GM21528 (cell line): ENCODE measurements at regions not wholly inside any gene's neighbourhood (a gene's known extent, or its start where the extent isn't known, plus 50 kb on each side); places are given as distances from the start of the nearest gene placed in this dataset.

Experiments used
- ATAC-seq: cut with Tn5 transposase; IDR thresholded peaks from one replicate; pipeline ENCODE4 v1.9.1; 2021; ENCODE audit warnings: mild to moderate bottlenecking, moderate library complexity; ENCODE audit not compliant: unreplicated experiment, low FRiP score

DNA sequence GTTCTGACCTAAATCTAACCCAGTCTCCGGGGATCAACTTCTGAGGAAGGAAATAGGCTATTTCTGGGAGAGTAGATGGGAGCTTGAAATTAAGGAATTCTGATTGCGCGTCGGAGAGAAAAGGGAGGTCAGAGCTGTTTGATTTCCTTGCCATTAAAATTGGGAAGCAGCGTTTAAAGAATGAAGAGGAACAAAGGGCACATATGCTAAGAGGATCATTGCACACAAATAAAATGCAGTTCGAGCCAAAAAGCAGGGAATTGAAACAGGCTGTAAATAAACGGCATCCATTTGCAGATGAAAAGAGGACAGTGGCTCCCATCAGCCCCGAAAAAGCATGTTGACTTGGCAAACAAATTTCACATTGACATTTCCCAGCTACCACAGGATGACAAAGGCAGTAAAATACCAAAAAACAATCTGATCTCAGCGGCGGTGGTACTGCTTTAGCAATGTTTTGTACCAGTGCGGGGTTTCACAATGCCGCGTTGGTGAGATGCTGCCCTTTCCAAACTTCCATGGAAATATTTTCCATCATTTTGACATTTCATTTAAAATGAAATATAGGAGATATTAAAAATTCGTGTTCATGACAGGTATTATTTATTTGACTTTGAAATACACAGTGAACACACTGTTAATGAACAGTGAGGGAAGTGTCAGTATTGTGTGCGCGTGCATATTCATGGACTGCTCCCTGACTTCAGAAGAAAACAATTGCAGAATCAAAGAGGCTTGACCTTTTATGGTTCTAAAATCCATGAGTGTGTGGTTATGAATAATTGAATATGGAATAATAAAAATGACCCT is 108.8 kb downstream of the SQOR start:
- ATAC-seq = no peak

DNA sequence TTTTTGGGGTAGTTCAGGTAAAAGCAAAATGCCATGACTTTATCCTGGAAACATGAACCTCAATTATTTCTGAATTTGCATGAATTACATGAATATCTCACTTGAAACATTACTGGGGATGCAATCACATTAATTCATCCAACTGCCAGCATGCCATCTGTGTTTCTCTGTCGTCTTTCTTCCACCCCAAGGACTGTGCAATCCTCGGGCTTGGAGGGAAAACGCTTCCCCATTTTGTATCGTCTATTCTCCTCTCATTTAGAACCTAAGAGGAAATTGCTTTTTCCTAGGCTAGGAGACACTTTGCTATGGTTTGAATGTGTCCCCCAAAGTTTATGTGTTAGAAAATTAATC is 109.4 kb downstream of the SQOR start:
- no peak for ATAC-seq

DNA sequence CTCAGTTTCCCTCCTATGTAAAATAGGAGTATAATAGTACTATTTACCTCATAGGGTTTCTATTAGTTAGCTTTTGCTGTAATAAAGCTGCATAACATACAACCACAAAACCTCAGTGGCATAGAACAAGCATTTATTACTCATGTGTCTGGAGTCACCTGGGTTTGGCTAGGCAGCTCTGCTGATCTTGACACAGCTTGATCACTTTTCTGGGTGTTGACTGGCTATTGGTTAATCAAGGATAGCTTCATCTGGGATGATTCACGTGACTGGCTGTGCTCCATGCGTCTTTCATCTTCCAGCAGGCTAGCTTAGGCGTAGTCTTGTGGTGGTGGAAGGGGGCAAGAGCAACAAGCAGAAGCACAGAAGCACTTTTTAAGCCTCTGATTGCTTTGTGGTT is 112.6 kb downstream of the SQOR start:
- ATAC-seq = no peak

DNA sequence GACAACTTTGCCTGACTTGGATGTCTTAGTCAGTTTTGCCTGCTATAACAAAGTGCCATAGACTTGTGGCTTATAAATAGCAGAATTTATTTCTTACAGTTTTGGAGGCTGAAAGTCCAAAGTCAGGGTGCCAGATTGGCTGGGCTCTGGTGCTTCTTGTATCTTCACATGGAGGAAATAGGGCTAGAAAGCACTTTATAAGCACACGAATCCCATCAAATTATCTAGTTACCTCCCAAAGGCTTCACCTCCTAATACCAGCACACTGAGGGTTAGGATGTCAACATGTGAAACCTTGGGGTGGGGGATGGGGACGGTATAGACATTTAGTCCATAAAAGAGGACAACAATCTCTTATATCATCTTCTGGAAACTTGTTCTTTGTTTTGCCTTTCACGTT is 116.8 kb downstream of the SQOR start:
- no peak for ATAC-seq

DNA sequence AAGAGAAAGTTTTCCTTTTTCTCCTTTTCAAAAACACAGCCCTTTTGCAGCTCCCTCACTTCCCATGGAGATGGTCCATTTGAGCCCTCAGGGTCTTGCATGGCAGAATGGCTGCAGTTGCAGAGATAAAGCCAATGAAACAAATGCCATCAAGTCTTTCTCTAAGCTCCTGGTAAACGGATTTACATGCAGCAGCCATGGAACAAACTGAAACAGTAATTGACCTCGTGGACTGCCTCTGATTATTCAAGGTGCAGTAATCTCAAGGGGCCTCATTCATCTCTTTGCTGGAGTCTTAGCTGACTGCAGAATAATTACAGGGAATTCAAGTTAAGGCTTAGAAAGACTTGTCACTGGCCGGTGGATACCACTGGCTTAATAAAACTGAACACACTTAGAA is 125.1 kb downstream of the SQOR start:
- ATAC-seq = no peak

DNA sequence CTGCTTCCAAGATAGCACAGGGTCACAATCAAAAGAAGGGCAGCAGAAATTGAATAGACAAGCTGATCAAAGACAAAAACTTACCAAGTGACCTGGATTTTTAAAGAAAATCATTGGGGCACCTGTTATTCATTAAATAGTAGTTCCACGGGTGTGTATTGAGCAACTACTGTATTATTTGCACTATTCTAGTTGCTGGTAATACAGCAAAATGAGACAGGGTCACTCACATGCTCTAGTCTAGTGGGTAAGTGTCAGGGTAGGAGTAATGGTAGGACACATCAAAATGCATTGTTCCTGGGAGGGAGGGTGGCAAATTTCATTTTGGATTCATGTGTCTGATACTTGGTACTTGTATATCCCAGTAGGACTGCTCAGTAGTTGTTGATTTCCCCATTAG is 127.9 kb downstream of the SQOR start:
- no peak for ATAC-seq

DNA sequence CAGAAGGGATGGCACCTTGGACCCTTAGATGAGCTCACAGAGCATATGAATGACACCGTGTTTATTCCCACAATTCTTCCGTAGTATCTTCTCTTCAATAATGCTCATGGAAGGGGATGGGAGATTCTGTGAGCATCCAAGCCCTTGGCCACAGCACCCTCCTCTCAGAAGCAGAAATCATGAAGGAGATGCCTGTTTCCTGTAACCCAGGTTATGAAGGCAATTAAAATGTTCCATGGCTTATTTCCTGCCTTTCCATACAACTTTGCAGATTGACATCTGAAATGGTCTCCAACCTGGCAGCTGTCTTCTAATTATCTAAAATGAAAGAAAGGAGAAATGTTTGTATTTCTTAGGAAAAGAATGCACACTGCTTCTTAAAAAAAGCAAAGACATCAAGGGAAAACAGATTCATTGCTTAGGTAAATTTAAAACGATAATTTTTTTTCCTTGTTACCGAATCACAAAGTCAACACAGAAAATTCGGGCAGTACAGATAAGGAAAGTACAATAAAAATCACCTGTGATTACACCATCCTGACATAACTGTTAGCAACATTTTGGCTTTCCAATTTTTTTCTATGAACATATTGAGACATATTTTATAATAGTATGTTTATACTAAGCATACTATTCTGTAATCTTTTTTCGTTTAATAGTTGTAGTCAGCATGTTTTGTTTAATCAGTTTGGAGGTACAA is 128.5 kb downstream of the SQOR start:
- ATAC-seq = no peak

DNA sequence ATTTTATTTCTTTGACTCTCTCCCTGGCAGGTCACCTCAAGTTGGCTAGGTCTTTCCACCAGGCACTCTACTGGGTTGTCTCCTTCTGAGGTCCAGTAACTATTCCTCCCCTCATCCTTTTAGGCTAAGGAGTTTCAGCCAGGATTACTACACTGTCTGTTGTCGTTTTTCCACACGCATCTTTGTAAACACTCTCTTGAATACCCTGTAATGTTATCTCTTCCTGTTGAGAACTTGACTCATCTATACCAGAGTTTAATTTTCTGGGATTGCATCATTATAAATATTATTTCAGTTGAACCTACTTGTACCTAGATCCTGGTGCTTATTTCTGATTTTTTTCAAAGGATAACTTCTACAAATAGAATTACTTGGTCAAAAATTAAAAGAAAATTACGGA is 138.3 kb downstream of the SQOR start:
- no peak for ATAC-seq

DNA sequence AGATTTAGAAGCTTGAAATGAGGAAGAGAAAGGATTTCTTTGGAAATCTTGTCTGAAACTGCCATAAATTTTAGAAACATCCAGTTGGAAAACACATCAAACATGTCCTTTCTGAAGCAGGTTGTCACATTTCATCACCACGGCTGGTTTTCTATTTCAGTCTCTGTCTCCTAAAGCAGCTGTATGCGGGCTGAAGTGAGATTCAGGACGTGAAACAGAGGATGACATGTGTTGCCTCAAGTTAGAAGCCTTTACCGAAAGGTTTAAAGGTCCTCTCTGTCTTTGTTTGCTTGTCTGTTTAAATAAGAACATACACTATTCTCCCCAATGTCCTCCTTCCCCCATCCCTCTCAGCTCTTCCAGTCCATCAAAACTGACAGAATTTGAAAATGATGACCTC is 141.9 kb downstream of the SQOR start:
- no peak for ATAC-seq

DNA sequence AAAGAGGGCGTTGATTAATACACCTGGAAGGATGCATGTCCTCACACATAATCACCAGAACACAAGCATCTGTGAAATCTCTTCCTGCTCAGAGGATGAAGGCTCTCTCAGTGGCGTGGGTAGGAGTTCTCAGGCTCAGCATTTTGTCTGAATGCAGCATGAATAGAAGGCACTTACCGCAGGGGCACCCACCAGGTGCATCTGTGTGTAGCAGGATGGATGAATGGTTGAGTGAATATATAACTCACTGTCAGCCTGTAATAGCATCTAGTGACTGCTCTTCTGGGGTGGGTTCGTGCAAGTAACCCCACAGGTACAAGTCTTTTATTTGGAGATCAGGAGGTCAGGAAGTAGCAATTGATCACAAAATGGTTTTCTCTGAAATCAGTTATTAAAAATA is 143.0 kb downstream of the SQOR start:
- ATAC-seq = no peak

DNA sequence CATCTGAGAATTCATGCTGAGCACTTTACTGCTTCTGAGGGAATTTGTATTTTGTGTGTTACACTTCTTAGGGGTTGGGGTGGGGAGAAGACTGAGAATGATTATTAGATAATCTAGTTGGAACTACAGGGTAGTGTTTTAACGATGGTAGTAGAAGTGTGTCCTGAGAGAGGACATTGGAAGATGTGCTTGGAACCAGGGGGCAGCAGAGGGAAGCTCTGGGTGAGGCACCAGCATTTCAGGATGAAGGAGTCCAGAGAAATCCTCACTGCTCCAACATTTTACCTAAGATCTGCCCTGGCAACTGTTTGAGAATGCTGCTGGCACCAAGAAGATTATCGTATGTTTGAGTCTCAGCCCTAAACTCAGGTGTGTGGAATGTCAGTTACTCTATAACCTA is 145.5 kb downstream of the SQOR start:
- no peak for ATAC-seq

DNA sequence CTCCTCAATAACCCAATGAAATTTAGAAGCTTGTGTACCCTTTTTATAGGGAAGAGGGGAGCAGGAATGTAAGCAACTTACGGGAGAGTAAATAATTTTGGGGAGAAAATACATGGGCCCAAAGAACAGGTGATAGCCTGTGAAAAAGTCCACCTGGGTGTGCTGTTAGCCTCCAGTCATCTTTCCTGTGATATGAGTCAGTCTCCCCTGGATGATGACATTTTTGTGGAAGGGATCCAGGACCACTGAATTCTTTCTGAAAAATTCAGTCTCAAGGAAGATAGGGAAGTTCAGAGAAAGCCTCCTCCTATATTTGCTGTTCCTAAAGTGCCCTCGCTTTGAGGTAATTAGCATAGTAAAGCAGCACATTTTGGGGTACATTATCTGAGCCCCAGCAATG is 149.8 kb downstream of the SQOR start:
- ATAC-seq = no peak

DNA sequence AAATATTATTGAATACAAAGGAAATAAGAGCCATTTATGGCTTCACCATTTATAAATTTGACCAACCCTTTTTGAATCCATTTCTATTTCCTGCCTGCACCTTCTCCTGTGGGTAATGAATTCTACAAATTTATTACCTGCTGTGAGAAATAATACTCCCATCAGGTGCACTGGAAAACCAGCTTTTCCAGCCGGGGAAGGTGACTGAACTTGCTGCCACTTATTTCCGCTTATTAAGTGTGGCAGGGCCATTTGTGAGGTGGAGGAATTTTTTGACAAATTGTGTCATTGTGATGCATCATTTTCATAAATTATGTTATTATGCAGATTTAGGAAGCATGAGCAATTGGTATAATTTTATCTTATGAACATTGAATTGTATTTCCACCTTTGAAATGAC is 151.1 kb downstream of the SQOR start:
- no peak for ATAC-seq

DNA sequence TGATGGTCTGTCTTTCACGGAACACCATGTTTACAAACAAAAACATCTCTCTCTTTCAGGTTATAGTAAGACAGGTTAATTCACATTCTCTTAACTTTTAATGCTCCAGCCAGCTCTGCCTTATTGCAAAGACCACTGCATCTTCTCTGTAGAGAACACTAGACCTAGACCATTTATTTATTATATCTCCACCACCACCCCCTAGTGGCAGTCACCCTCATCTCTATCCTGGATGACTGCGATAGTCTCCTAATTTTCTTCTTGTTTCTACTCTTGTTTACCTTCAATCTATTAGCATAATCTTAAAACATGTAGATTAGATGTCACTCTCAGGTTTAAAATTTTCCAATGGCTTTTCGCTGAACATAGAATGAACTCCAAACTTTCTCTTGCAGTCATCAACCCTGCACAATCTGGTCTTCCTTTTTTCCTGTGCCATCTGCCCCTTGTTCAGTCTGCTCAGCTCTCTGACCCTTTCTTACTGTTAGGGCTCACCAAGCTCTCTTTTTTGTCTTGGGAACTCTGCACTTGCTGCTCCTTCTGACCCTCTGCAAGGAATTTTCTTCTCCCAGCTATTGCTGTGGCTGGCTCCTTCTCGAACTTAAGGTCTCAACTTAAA is 155.6 kb downstream of the SQOR start:
- ATAC-seq = no peak

DNA sequence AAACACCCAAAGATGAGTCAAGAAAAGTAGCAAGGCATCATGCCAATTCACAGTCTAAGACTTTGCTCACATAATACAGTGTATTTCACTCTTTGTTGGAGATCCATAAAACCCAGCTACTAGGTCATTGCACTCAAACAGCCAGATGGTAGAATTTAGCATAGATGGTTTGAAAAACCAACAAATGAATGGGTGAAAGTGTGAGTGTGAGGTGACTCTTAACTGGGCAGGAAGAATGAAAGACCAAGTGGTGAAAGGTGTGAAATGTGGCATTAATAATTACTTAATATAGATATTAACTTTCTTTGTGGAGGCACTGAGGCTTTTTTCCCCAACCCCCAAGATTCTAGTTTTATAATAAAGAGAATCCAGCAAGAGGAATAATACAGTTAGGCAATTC is 159.5 kb downstream of the SQOR start:
- ATAC-seq = no peak

DNA sequence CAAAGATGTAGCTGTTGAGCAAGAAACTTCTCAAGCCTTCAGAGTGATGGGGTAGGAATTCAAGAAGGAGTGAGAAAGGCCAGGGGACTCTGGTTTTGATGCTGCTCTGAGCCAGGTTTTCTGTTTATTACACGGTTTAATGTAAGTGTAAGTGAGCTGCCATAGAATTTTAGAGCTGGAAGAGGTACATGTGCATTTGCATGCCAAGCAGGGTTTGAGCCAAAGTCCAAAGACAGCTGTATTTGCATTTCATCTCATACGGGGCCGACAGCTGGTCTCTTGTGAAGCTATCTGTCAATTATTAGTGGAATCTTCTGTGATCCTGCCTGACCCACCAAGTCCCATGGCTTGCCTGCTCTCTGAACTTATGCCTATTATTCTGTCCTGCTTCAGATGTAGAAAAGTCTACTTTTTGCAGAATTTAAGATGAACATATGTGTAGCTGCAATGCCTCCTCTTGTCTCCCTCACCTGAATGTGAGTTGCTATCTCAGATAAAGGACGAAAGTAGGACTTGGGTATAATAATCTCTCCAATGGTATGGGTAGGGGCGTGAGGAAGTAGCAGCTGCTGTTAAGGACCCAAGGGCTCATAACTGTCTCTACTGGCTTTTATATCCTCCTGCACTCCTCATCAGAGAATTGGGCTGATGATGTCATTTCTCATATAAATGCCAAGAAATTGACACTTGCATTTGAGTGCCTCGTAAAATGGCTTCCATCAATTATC is 160.0 kb downstream of the SQOR start:
- ATAC-seq = no peak

DNA sequence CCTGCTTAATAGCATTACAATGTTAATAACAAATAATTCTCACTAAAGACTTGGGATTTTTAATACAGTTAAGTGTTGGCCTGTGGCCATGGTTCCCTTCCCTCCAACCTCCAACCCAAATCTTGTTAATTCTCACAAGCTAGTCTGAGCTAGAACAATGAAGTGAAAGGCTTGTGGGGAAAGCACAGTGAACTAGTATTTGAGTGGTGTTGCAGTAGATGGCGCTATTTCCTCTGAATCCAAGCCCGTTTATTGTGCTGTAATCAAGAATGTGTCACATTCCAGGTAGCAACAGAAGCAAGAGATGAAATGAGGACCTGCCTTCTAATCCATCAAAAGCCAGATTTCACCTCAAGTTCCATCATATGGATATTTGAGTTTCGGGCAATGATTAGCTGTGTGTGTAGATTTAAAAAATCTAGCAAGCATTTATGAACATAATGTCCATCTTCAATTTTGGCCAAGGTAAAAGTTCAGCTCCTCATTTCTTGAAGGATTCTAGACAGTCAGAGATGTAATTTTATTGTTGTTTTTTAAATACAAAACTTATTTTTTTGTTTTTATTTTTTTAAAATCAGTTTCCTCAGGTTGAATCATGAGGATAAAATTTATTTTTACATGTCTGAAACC is 160.7 kb downstream of the SQOR start:
- no peak for ATAC-seq

DNA sequence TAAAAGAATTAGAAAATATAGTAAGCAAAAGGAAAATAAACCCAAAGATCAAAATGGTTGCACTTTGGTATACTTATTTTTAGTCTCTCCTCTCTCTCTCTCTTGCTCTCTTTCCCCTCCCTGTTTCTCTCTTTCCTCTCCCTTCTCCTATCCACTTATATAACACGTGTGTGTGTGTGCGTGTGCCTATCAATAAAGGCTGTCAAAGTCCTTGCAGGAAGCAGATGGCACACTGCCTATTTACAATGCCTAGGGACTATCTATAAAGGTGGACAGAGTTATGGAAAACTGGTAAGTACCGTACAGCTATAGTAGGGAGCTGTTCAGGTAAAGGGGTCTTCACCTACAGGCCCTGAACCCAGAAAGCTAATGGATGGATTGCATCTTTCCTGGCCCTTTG is 161.6 kb downstream of the SQOR start:
- no peak for ATAC-seq

DNA sequence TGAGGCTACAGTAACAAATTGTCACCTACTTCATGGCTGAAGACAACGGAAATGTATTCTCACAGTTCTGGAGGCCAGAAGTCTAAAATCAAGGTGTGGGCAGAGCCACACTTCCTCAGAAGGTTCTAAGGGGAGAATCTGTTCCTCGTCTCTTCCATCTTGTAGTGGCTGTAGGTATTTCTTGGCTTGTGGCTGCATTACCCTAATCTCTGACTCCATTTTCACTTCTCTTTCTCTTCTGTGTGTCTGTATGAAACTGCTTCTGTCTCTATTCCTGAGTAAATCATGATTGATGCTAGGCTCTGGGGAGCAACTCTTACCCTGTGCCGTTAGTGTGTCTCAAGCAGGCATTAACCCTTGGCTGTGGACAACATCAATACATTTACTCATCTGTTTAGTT is 164.7 kb downstream of the SQOR start:
- ATAC-seq = peak; percentile 50

DNA sequence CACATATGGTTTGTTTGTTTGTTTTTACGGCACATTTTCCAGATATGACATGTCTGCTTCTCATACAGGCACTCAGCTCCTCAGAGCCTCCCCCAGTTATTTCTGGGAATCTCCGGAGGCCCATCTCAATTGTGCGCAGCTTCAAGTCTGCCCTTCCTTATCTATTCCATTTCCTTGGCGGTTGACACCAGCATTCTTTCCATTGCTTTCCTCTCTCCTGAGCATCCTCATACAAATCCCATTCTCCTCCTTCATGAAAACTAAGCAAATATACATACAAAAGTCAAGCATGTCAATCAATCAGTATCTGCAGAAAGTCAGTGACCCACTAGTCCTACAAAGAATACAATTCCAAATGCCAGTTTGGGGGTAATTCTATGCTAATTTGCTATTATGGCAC is 166.7 kb downstream of the SQOR start:
- no peak for ATAC-seq

DNA sequence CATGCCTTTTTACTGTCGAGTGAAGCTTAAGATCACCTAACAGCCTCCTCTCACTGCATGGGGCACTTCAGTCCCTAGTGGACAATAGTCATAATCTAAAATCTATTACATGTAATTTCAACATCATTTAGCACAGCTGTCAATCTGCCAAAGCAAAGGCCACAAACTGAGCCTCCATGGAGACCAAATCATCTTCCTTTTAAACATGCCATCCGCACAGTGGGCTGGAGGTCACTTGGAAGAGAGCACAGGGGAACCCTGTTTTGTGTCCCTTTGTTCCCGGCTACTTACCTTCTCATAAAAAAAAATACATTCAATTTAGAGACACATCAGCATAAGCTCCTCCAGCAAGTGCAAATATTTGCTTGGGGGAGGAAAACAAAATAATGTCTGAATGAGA is 167.3 kb downstream of the SQOR start:
- no peak for ATAC-seq
